Right lobe of liver (tissue), 4 donors: ENCODE measurements at regions not wholly inside any gene's neighbourhood (a gene's known extent, or its start where the extent isn't known, plus 50 kb on each side); places are given as distances from the start of the nearest gene placed in this dataset.

ENCODE experiments used
- POLR2A ChIP-seq: fragments of 450-650 bp; IDR thresholded peaks from one replicate; pipeline ENCODE4 v1.6.1; 2017; ENCODE audit warnings: antibody characterized with exemption, mild to moderate bottlenecking
- TF ChIP-seq, protein P1 (sequence below), 4 donors: fragments of 200-600 bp in 3 of 4; fragments of 450-650 bp in 1 of 4; IDR thresholded peaks; one replicate each; pipeline versions ENCODE4 v1.5.1 to v1.8.0; 2016 to 2022; ENCODE audit warnings: antibody characterized with exemption in 4 of 4, mild to moderate bottlenecking in 2 of 4
- donor health status: DM: no; HTN: no; CAD: no.
- donor health status: DM: no; HTN: no; CAD: no.
- donor health status: DM: no; HTN: yes; CAD: no.

DNA sequence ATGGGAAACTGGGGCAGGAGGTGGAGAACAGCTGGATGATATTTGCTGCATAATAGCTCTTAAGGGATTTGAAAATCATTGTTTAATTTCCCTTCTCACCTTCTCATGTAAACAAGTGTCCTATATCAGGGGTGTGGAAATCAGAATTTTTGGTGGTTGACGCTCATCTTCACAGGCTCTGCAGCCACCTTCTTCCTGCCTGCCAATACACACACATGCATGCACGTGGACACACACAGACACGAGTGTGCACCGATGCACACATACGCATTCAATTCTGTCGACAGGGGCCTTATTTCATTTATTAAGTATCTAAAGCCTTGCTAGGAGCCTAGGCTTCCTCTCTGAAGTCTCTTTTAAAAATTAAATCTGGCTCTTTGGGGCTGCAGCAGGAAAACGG, 349.4 kb upstream of the NCAM1 start:
- TF ChIP-seq, protein P1, sequence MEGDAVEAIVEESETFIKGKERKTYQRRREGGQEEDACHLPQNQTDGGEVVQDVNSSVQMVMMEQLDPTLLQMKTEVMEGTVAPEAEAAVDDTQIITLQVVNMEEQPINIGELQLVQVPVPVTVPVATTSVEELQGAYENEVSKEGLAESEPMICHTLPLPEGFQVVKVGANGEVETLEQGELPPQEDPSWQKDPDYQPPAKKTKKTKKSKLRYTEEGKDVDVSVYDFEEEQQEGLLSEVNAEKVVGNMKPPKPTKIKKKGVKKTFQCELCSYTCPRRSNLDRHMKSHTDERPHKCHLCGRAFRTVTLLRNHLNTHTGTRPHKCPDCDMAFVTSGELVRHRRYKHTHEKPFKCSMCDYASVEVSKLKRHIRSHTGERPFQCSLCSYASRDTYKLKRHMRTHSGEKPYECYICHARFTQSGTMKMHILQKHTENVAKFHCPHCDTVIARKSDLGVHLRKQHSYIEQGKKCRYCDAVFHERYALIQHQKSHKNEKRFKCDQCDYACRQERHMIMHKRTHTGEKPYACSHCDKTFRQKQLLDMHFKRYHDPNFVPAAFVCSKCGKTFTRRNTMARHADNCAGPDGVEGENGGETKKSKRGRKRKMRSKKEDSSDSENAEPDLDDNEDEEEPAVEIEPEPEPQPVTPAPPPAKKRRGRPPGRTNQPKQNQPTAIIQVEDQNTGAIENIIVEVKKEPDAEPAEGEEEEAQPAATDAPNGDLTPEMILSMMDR (IDR thresholded peaks at IDR 0.05) = no peak
- TF ChIP-seq POLR2A = no peak
